ENCODE measurements at regions not wholly inside any gene's neighbourhood (a gene's known extent, or its start where the extent isn't known, plus 50 kb on each side); places are given as distances from the start of the nearest gene placed in this dataset.

DNA sequence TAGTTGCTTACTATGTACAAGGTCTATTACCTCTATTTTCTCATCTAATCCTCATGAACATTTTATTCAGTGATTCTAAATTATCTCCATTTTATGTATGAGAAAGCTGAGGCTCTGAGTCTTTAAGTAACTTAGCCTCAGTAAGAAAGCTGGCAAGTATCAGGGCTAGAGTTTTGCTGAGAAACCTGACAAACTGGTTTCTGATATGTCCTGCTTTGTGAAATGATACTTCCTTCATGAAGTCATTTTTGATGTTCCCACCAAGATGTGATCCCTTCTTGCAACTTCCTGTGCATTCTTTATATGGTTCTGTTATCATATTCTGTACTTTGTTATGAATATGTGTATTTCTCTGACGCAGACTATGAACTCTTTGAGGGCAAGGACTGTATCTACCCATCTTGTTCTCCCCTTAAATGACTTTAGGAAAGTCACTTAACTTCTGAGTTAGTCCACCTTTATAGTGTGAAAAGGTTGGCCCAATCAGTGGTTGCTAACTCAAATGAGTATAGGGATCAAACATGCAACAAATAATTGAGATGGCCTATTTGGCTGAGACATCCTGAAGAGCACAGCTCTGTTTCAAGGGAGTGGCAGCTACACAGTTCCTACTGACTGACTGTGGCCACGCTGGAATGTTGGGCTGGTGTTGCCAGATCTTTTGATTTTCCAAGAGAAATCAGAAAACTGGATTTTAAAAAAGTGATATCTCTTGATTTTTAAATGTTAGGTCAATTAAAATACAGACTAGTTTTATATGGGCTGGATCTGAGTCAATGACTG is 127.9 kb upstream of the AMOT start:
- no peaks in the 10 kb centered on the region for H3K9me2 ChIP-seq (ENCODE audit: low read depth, low read length)
- H3K4me1 ChIP-seq (ENCODE audit: insufficient read depth, low read length, severe bottlenecking), result no peaks in the 10 kb centered on the region
- H3K27me3 ChIP-seq (ENCODE audit: insufficient read depth, low read length), result no peaks in the 10 kb centered on the region
- no peaks in the 10 kb centered on the region for H3F3A ChIP-seq (ENCODE audit: insufficient read depth, low read length)
- H3K79me2 ChIP-seq (ENCODE audit: insufficient read depth, low read length), result no peaks in the 10 kb centered on the region
- no peak overlapping the region for H3K4me3 ChIP-seq (ENCODE audit: low read depth, low read length, poor library complexity, severe bottlenecking)
- H3K9ac ChIP-seq (ENCODE audit: low read length), result no peak overlapping the region
- H3K27ac ChIP-seq (ENCODE audit: low read depth, low read length, poor library complexity, severe bottlenecking), result no peak overlapping the region
- H3K9me3 ChIP-seq (ENCODE audit: low read length), result no peaks in the 10 kb centered on the region
- no peaks in the 10 kb centered on the region for H4K20me1 ChIP-seq (ENCODE audit: insufficient read depth, low read length)
- no peak overlapping the region for H3K4me2 ChIP-seq (ENCODE audit: low read length)
- TF ChIP-seq, protein P1, sequence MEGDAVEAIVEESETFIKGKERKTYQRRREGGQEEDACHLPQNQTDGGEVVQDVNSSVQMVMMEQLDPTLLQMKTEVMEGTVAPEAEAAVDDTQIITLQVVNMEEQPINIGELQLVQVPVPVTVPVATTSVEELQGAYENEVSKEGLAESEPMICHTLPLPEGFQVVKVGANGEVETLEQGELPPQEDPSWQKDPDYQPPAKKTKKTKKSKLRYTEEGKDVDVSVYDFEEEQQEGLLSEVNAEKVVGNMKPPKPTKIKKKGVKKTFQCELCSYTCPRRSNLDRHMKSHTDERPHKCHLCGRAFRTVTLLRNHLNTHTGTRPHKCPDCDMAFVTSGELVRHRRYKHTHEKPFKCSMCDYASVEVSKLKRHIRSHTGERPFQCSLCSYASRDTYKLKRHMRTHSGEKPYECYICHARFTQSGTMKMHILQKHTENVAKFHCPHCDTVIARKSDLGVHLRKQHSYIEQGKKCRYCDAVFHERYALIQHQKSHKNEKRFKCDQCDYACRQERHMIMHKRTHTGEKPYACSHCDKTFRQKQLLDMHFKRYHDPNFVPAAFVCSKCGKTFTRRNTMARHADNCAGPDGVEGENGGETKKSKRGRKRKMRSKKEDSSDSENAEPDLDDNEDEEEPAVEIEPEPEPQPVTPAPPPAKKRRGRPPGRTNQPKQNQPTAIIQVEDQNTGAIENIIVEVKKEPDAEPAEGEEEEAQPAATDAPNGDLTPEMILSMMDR (IDR thresholded peaks at IDR 0.05; ENCODE audit: low read length), result no peak
- no peak for TF ChIP-seq EZH2 (IDR thresholded peaks at IDR 0.05; ENCODE audit: borderline replicate concordance, low read length)
- H3K36me3 ChIP-seq (ENCODE audit: insufficient read depth, low read length), result no peaks in the 10 kb centered on the region
- no peak overlapping the region for H2AFZ ChIP-seq (ENCODE audit: low read length)

DNA sequence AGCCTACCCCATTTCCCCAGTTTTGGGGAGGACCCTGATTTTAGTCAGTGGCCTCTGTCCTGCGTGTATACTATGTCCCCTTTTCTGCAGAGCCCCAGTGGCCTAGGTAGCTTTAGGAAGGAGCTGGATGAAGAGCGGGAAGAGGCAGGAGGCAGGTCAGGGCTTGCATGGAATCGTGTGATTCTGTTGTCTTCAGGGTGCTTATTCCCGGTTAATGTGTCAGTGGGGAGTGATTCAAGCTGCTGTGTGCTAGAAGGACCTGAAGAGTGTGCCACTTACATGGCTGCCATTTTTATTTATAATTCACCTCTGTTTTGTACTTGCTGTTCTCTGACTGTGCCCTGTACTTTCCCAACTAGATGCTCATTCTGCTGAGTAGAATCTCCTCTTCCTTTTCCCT is 127.3 kb upstream of the AMOT start:
- no peak overlapping the region for H3K4me3 ChIP-seq (ENCODE audit: low read depth, low read length, poor library complexity, severe bottlenecking)
- no peak overlapping the region for H3K9ac ChIP-seq (ENCODE audit: low read length)
- H3K9me2 ChIP-seq (ENCODE audit: low read depth, low read length), result no peaks in the 10 kb centered on the region
- no peaks in the 10 kb centered on the region for H4K20me1 ChIP-seq (ENCODE audit: insufficient read depth, low read length)
- no peaks in the 10 kb centered on the region for H3K79me2 ChIP-seq (ENCODE audit: insufficient read depth, low read length)
- H3K36me3 ChIP-seq (ENCODE audit: insufficient read depth, low read length), result no peaks in the 10 kb centered on the region
- H3K27ac ChIP-seq (ENCODE audit: low read depth, low read length, poor library complexity, severe bottlenecking), result no peak overlapping the region
- TF ChIP-seq, protein P1 (IDR thresholded peaks at IDR 0.05; ENCODE audit: low read length), result no peak
- no peak for TF ChIP-seq EZH2 (IDR thresholded peaks at IDR 0.05; ENCODE audit: borderline replicate concordance, low read length)
- no peak overlapping the region for H2AFZ ChIP-seq (ENCODE audit: low read length)
- no peaks in the 10 kb centered on the region for H3K9me3 ChIP-seq (ENCODE audit: low read length)
- H3K27me3 ChIP-seq (ENCODE audit: insufficient read depth, low read length), result no peaks in the 10 kb centered on the region
- no peaks in the 10 kb centered on the region for H3K4me1 ChIP-seq (ENCODE audit: insufficient read depth, low read length, severe bottlenecking)
- H3F3A ChIP-seq (ENCODE audit: insufficient read depth, low read length), result no peaks in the 10 kb centered on the region
- no peak overlapping the region for H3K4me2 ChIP-seq (ENCODE audit: low read length)

DNA sequence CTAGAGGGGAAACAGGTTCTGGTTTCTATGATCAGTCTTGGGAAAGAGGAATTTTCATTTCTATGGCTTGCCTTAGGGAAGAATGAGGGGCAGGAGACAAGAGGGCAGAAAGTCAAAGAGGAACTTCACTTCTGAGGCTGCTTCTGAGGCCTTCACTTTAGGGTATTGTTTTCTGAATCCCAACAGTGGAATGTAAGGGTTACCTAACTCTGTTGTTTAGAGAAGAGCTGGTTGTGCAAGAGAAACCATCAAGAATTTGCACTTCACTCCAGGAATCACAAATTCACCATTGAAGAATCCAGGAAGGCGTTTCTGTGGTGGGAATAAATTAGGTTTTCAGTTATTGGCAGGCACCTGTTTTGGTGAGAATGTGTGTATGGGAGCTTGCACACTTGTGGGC is 126.7 kb upstream of the AMOT start:
- H2AFZ ChIP-seq (ENCODE audit: low read length), result no peak overlapping the region
- H3K4me2 ChIP-seq (ENCODE audit: low read length), result no peak overlapping the region
- H3K4me3 ChIP-seq (ENCODE audit: low read depth, low read length, poor library complexity, severe bottlenecking), result no peak overlapping the region
- H3K27me3 ChIP-seq (ENCODE audit: insufficient read depth, low read length), result no peaks in the 10 kb centered on the region
- no peaks in the 10 kb centered on the region for H3K4me1 ChIP-seq (ENCODE audit: insufficient read depth, low read length, severe bottlenecking)
- no peaks in the 10 kb centered on the region for H3F3A ChIP-seq (ENCODE audit: insufficient read depth, low read length)
- no peaks in the 10 kb centered on the region for H3K9me3 ChIP-seq (ENCODE audit: low read length)
- H4K20me1 ChIP-seq (ENCODE audit: insufficient read depth, low read length), result no peaks in the 10 kb centered on the region
- H3K27ac ChIP-seq (ENCODE audit: low read depth, low read length, poor library complexity, severe bottlenecking), result no peak overlapping the region
- H3K79me2 ChIP-seq (ENCODE audit: insufficient read depth, low read length), result no peaks in the 10 kb centered on the region
- H3K9me2 ChIP-seq (ENCODE audit: low read depth, low read length), result no peaks in the 10 kb centered on the region
- no peak for TF ChIP-seq EZH2 (IDR thresholded peaks at IDR 0.05; ENCODE audit: borderline replicate concordance, low read length)
- TF ChIP-seq, protein P1 (IDR thresholded peaks at IDR 0.05; ENCODE audit: low read length), result no peak
- H3K9ac ChIP-seq (ENCODE audit: low read length), result no peak overlapping the region
- no peaks in the 10 kb centered on the region for H3K36me3 ChIP-seq (ENCODE audit: insufficient read depth, low read length)

All from OCI-LY1 (cell line).